GM12878 (cell line): ENCODE measurements at regions not wholly inside any gene's neighbourhood (a gene's known extent, or its start where the extent isn't known, plus 50 kb on each side); places are given as distances from the start of the nearest gene placed in this dataset.

ENCODE experiments used
- ATAC-seq: fragments of 200-7000 bp; cut with Tn5 transposase; 3 replicates; pipeline ENCODE4 v1.9.1; 2020; ENCODE audit warnings: mild to moderate bottlenecking, moderate library complexity
- BruUV-seq: library from RNA; stranded (reverse); fragments of 400-500 nt; replicated peaks from 2 replicates; lab custom pipeline; 2021; lab: Mats Ljungman, UMichigan
- CTCF ChIA-PET: fragments of 300-600 bp; sonication (Branson Sonifier 250); formaldehyde crosslinking; extraction: SDS; loops from one replicate; lab custom pipeline; 2021; ENCODE audit warnings: inconsistent platforms; lab: Yijun Ruan, JAX
- POLR2A ChIA-PET: fragments of 350-600 bp; formaldehyde crosslinking; extraction: SDS; loops from one replicate; lab custom pipeline; 2021; ENCODE audit warnings: inconsistent platforms; lab: Charles Lee
- RAD21 ChIA-PET: fragments of 300-600 bp; sonication (Branson Sonifier 250); formaldehyde crosslinking; loops from one replicate; lab custom pipeline; 2023; ENCODE audit warnings: antibody characterized with exemption; ENCODE audit not compliant: unreplicated experiment; lab: Charles Lee
- SMC1A ChIA-PET: fragments of 300-600 bp; sonication (Branson Sonifier 250); formaldehyde crosslinking; loops from one replicate; lab custom pipeline; 2023; ENCODE audit not compliant: unreplicated experiment, uncharacterized antibody; lab: Charles Lee
- DNase-seq: peaks from one replicate; pipeline ENCODE4 v3.0.0-alpha.2; 2011; ENCODE audit warnings: low read depth, low spot score
- FAIRE-seq: peaks from 3 replicates; lab custom pipeline; 2011; peaks lifted over from hg19 to GRCh38; lab: Jason Lieb, UNC
- H2AFZ ChIP-seq: 2 replicates; pipeline ENCODE4 v1.6.0; 2011; ENCODE audit warnings: low read depth, low read length, control low read depth; ENCODE audit not compliant: control insufficient read depth
- H3K27ac ChIP-seq: 2 replicates; pipeline ENCODE4 v1.5.1; 2011; ENCODE audit warnings: control low read depth; ENCODE audit not compliant: control insufficient read depth, insufficient read depth
- H3K27me3 ChIP-seq, 2 experiments: replicated peaks in 1 of 2; 2 replicates each; pipeline versions ENCODE4 v1.6.0 to v1.6.1; 2011; ENCODE audit warnings: low read length in 1 of 2; ENCODE audit not compliant: control insufficient read depth in 2 of 2, insufficient read depth in 2 of 2
- H3K36me3 ChIP-seq, 2 experiments: 2 replicates each; pipeline ENCODE4 v1.5.1; 2011; ENCODE audit warnings: low read length in 1 of 2; ENCODE audit not compliant: control insufficient read depth in 2 of 2, insufficient read depth in 2 of 2
- H3K4me1 ChIP-seq: 2 replicates; pipeline ENCODE4 v1.6.1; 2011; ENCODE audit warnings: mild to moderate bottlenecking, low read length, moderate library complexity, mixed read lengths; ENCODE audit not compliant: control insufficient read depth, insufficient read depth
- H3K4me2 ChIP-seq: 2 replicates; pipeline ENCODE4 v1.6.0; 2011; ENCODE audit warnings: control low read depth; ENCODE audit not compliant: control insufficient read depth, insufficient read depth
- H3K4me3 ChIP-seq: fragments of 200-600 bp; sonication (generic); 2 replicates; pipeline ENCODE4 v1.5.1; 2016
- H3K79me2 ChIP-seq: 2 replicates; pipeline ENCODE4 v1.6.0; 2011; ENCODE audit warnings: low read length; ENCODE audit not compliant: control insufficient read depth, insufficient read depth
- H3K9ac ChIP-seq: 2 replicates; pipeline ENCODE4 v1.8.0; 2011; ENCODE audit warnings: low read length, control low read depth, mixed read lengths; ENCODE audit not compliant: control insufficient read depth, insufficient read depth
- H3K9me3 ChIP-seq: replicated peaks from 3 replicates; pipeline ENCODE4 v1.5.1; 2011; ENCODE audit warnings: mild to moderate bottlenecking, low read length; ENCODE audit not compliant: control insufficient read depth, insufficient read depth
- H4K20me1 ChIP-seq: 2 replicates; pipeline ENCODE4 v1.6.0; 2011; ENCODE audit not compliant: control insufficient read depth, insufficient read depth
- ASH2L ChIP-seq: fragments of 300-600, 200-600 bp; sonication (generic); IDR thresholded peaks from 2 replicates; pipeline ENCODE4 v1.6.1; 2017; ENCODE audit warnings: low read depth, mild to moderate bottlenecking, borderline replicate concordance
- ATF2 ChIP-seq: IDR thresholded peaks from 2 replicates; pipeline ENCODE4 v1.6.1; 2012; ENCODE audit warnings: low read length, inconsistent platforms
- BCL11A ChIP-seq: IDR thresholded peaks from 2 replicates; pipeline ENCODE4 v1.6.1; 2011; ENCODE audit warnings: low read depth, low read length
- CREB1 ChIP-seq: IDR thresholded peaks from 2 replicates; pipeline ENCODE4 v1.6.1; 2012; ENCODE audit warnings: low read depth, mild to moderate bottlenecking, inconsistent platforms
- IKZF1 ChIP-seq: fragments of 450-650 bp; conservative IDR thresholded peaks from 2 replicates; pipeline ENCODE4 v1.6.1; 2017; ENCODE audit warnings: antibody characterized with exemption, mild to moderate bottlenecking
- IKZF2 ChIP-seq, 2 experiments: fragments of 450-650 bp; IDR thresholded peaks; 2 replicates each; pipeline ENCODE4 v1.6.1; 2017; ENCODE audit warnings: mild to moderate bottlenecking in 2 of 2, moderate library complexity in 2 of 2
- IRF4 ChIP-seq: IDR thresholded peaks from 2 replicates; pipeline ENCODE4 v1.6.1; 2011; ENCODE audit warnings: low read depth, low read length
- NBN ChIP-seq: fragments of 450-650 bp; IDR thresholded peaks from 2 replicates; pipeline ENCODE4 v1.6.1; 2016
- NR2C2 ChIP-seq: IDR thresholded peaks from 2 replicates; pipeline ENCODE4 v1.6.1; 2011; ENCODE audit warnings: borderline replicate concordance, low read depth; ENCODE audit not compliant: control insufficient read depth, insufficient read length
- PML ChIP-seq: IDR thresholded peaks from 2 replicates; pipeline ENCODE4 v1.6.1; 2012; ENCODE audit warnings: low read length, inconsistent platforms
- SPI1 ChIP-seq: IDR thresholded peaks from 2 replicates; pipeline ENCODE4 v1.6.1; 2011; ENCODE audit warnings: low read depth, mild to moderate bottlenecking, low read length, moderate library complexity, borderline replicate concordance; ENCODE audit not compliant: insufficient read depth
- WGBS: methylation state at CpG from one replicate; pipeline ENCODE4 v1.1.6; 2016; ENCODE audit warnings: low lambda C conversion rate; ENCODE audit not compliant: insufficient replicate concordance, insufficient coverage; ENCODE audit errors: missing lambda C conversion rate; 5-methylcytosine and 5-hydroxymethylcytosine counted together
- in situ Hi-C: fragments of 300-500 bp; cut with MboI; formaldehyde crosslinking; loops from 9 replicates; pipeline ENCODE4 v1.14.3; 2018; ENCODE audit warnings: mixed read lengths
- intact Hi-C: fragments of 100-400 bp; cut with micrococcal nuclease; formaldehyde crosslinking; loops from one replicate; pipeline ENCODE4 v1.14.2; 2022; ENCODE audit not compliant: unreplicated experiment

- no peak for TF ChIP-seq NR2C2
- no peak for TF ChIP-seq ASH2L
Measured at GRCh38 chrX:42978655-42979379, 200.9 kb upstream of the PPP1R2C start (continued).

DNA sequence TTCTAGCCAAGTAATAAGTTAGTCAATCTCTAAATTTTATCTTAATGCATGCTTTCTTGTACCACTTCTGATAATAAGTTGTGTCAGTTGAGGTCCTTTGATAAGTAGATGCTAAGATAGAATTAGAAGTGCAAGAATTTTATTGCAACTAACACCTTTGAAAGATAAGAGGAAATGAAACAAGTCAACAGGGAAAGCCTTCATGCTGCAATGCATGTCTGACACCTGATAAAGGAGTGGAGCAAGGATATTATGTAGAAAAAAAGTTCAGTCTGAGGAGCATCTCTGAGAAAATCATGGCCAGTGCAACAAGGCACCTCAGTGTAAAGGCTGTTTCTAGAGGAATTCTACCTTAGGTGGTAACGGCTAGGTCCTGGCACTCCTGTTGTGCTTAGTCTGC is 210.7 kb upstream of the PPP1R2C start:
- ChIA-PET RAD21 (interaction anchor here (0.6 to 1.0 kb wide), 2 partner anchors 15 to 34 kb away, joined by 3 read pairs; no protein-coding TSS in a partner anchor), CTCF (no interaction called here)
- in situ Hi-C loops: no loop called here

More for the DNA sequence above, 210.7 kb upstream of the PPP1R2C start:
- FAIRE-seq: no peak
- intact Hi-C loops: no loop called here
- TF ChIP-seq CREB1 (no peak), PML (no peak), BCL11A (no peak), NBN (no peak), IKZF2 (IDR thresholded peaks at IDR 0.05) (peak in 1 of 2 experiments; percentile 27; a peak in 2 of 4 replicates), IRF4 (no peak), IKZF1 (0 out of 2 replicates have a peak, but pooled peaks have one; percentile 19), SPI1 (peak; percentile 70), ATF2 (no peak)
- Histone ChIP-seq H3K27ac (no peak overlapping the region), H3K9ac (no peak overlapping the region), H3K36me3 (no peaks in the 10 kb centered on the region), H4K20me1 (no peaks in the 10 kb centered on the region), H3K27me3 (no peaks in the 10 kb centered on the region), H3K4me3 (no peak overlapping the region), H3K4me1 (peaks cover 3% of the 10 kb centered on the region; the same call in 1 of the 2 replicates), H3K79me2 (no peaks in the 10 kb centered on the region), H3K9me3 (no peaks in the 10 kb centered on the region), H3K4me2 (no peak overlapping the region), H2AFZ (no peak overlapping the region; the same call in 1 of the 2 replicates)
- DNase-seq: no peak
- BruUV-seq: no TSS peak
- peak; percentile 67 for ATAC-seq
- ChIA-PET POLR2A (no interaction called here), SMC1A (interaction anchor here (0.8 to 0.9 kb wide), 2 partner anchors 14 to 20 kb away, joined by 3 read pairs; no protein-coding TSS in a partner anchor)
- 71% methylated on average over 1 of the region's 1 CpG for WGBS
